WTC11 (cell line): ENCODE measurements at regions not wholly inside any gene's neighbourhood (a gene's known extent, or its start where the extent isn't known, plus 50 kb on each side); places are given as distances from the start of the nearest gene placed in this dataset.

Source experiments
- ATAC-seq: fragments of 200-7000 bp; cut with Tn5 transposase; 2 replicates; pipeline ENCODE4 v1.10.0; 2021; ENCODE audit warnings: mild to moderate bottlenecking, moderate library complexity
- CTCF ChIA-PET: fragments of 300-600 bp; sonication (Branson Sonifier 250); formaldehyde crosslinking; loops from one replicate; lab custom pipeline; 2021; ENCODE audit warnings: antibody characterized with exemption; lab: Charles Lee
- POLR2A ChIA-PET: fragments of 350-600 bp; sonication (Branson Sonifier 250); formaldehyde crosslinking; loops from one replicate; lab custom pipeline; 2021; ENCODE audit warnings: antibody characterized with exemption; lab: Charles Lee
- DNase-seq: peaks from one replicate; pipeline ENCODE4 v3.0.0; 2021; ENCODE audit warnings: low spot score
- H3K27ac Mint-ChIP-seq: 2 replicates; pipeline ENCODE4 v1.8.0; 2021; ENCODE audit warnings: mixed read lengths
- H3K27me3 Mint-ChIP-seq: 2 replicates; pipeline ENCODE4 v1.8.0; 2021; ENCODE audit warnings: low read depth, mild to moderate bottlenecking, moderate library complexity, mixed read lengths
- H3K36me3 Mint-ChIP-seq: 2 replicates; pipeline ENCODE4 v1.8.0; 2021; ENCODE audit warnings: mixed read lengths
- H3K4me1 Mint-ChIP-seq: 2 replicates; pipeline ENCODE4 v1.8.0; 2022; ENCODE audit warnings: mixed read lengths
- H3K4me3 Mint-ChIP-seq: 2 replicates; pipeline ENCODE4 v1.8.0; 2021; ENCODE audit warnings: mild to moderate bottlenecking, moderate library complexity, mixed read lengths
- H3K9me3 Mint-ChIP-seq: 2 replicates; pipeline ENCODE4 v1.8.0; 2021; ENCODE audit warnings: mixed read lengths
- CREB1 ChIP-seq: sonication (generic); formaldehyde crosslinking; IDR thresholded peaks from 2 replicates; pipeline ENCODE4 v1.8.0; 2023; ENCODE audit warnings: mild to moderate bottlenecking, missing genetic modification reagents
- GABPB1 ChIP-seq: sonication (generic); formaldehyde crosslinking; IDR thresholded peaks from 2 replicates; pipeline ENCODE4 v1.8.1; 2023; ENCODE audit warnings: mild to moderate bottlenecking, missing genetic modification reagents
- HMGA2 ChIP-seq: fragments of 250-450 bp; sonication (Bioruptor Pico); IDR thresholded peaks from 2 replicates; pipeline ENCODE4 v1.4.0; 2021; ENCODE audit warnings: mild to moderate bottlenecking, moderate library complexity
- NFYB ChIP-seq: sonication (generic); formaldehyde crosslinking; conservative IDR thresholded peaks from 2 replicates; pipeline ENCODE4 v1.8.0; 2022; ENCODE audit warnings: low read depth, missing genetic modification reagents
- NR2C2 ChIP-seq: sonication (generic); formaldehyde crosslinking; IDR thresholded peaks from 2 replicates; pipeline ENCODE4 v1.8.0; 2022; ENCODE audit warnings: mild to moderate bottlenecking, missing genetic modification reagents
- TEAD4 ChIP-seq: sonication (generic); formaldehyde crosslinking; IDR thresholded peaks from 2 replicates; pipeline ENCODE4 v1.8.0; 2022; ENCODE audit warnings: mild to moderate bottlenecking, missing genetic modification reagents
- ZNF263 ChIP-seq: sonication (generic); formaldehyde crosslinking; IDR thresholded peaks from 2 replicates; pipeline ENCODE4 v1.8.1; 2022; ENCODE audit warnings: low read depth, mild to moderate bottlenecking, moderate library complexity, missing genetic modification reagents
- ZNF396 ChIP-seq: fragments of 250-450 bp; sonication (Bioruptor Pico); IDR thresholded peaks from 2 replicates; pipeline ENCODE4 v1.8.0; 2021; ENCODE audit warnings: mild to moderate bottlenecking, moderate library complexity, borderline replicate concordance
- ZNF416 ChIP-seq: fragments of 250-450 bp; sonication (Bioruptor Pico); IDR thresholded peaks from 2 replicates; pipeline ENCODE4 v1.9.0; 2021; ENCODE audit warnings: mild to moderate bottlenecking, inconsistent platforms
- TF ChIP-seq, protein P1 (sequence below): sonication (generic); formaldehyde crosslinking; IDR thresholded peaks from 2 replicates; pipeline ENCODE4 v1.8.0; 2023; ENCODE audit warnings: missing genetic modification reagents, mild to moderate bottlenecking, borderline replicate concordance
- TF ChIP-seq, protein P2 (sequence below): fragments of 250-450 bp; sonication (Bioruptor Pico); IDR thresholded peaks from 2 replicates; pipeline ENCODE4 v1.8.0; 2021; ENCODE audit warnings: mild to moderate bottlenecking
- TF ChIP-seq, protein P3 (sequence below): sonication (generic); formaldehyde crosslinking; IDR thresholded peaks from 2 replicates; pipeline ENCODE4 v1.8.0; 2022; ENCODE audit warnings: mild to moderate bottlenecking, missing genetic modification reagents
- TF ChIP-seq, protein P4 (sequence below): sonication (generic); formaldehyde crosslinking; IDR thresholded peaks from 2 replicates; pipeline ENCODE4 v1.8.1; 2023; ENCODE audit warnings: mild to moderate bottlenecking, moderate library complexity, missing genetic modification reagents
- TF ChIP-seq, protein P5 (sequence below): sonication (generic); formaldehyde crosslinking; IDR thresholded peaks from 2 replicates; pipeline ENCODE4 v1.8.0; 2023; ENCODE audit warnings: mild to moderate bottlenecking, missing genetic modification reagents

DNA sequence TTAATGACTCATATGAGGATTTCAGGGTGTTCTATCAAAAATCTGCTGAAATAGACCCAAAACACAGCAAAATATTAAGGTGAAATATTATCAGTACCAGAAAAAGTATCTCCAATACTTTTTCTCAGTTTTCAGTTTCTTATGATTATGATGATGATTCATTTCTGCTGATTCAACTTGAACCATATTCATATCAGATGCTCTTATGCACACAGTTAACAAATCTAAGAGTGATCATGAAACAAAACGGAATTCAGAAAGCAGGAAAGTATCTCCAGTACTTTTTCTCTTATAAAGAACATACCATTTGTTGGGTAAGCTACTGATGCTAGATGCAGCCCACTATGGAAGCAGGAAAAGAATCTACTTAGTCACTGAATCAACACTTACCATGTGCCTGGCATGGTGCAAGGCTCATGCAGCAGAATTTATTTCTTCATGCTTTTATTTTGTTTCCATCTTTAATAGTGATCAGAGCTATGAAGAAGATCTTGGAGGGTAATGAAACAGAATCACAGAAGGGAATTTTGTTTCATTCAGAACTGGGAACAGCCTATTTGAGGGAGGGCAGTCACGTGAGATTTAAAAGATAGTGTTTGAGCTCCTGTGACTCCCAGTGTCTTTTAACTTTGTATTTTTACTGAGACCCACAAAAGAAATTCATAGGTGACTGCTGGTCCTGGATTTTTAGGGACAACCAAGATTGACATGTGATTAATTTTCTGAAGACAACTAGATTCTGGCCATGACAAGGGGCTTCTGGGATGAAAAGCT, 480.6 kb downstream of the SETD4 start:
- Mint-ChIP-seq H3K9me3 (no peaks in the 10 kb centered on the region), H3K4me3 (no peak overlapping the region), H3K36me3 (no peaks in the 10 kb centered on the region), H3K27me3 (no peaks in the 10 kb centered on the region), H3K4me1 (peaks cover 14% of the 10 kb centered on the region), H3K27ac (no peak overlapping the region)
- ATAC-seq (no peak), DNase-seq (no peak)
- CTCF ChIA-PET, result no interaction called here
- POLR2A ChIA-PET, result no interaction called here
- TF ChIP-seq, protein P1, sequence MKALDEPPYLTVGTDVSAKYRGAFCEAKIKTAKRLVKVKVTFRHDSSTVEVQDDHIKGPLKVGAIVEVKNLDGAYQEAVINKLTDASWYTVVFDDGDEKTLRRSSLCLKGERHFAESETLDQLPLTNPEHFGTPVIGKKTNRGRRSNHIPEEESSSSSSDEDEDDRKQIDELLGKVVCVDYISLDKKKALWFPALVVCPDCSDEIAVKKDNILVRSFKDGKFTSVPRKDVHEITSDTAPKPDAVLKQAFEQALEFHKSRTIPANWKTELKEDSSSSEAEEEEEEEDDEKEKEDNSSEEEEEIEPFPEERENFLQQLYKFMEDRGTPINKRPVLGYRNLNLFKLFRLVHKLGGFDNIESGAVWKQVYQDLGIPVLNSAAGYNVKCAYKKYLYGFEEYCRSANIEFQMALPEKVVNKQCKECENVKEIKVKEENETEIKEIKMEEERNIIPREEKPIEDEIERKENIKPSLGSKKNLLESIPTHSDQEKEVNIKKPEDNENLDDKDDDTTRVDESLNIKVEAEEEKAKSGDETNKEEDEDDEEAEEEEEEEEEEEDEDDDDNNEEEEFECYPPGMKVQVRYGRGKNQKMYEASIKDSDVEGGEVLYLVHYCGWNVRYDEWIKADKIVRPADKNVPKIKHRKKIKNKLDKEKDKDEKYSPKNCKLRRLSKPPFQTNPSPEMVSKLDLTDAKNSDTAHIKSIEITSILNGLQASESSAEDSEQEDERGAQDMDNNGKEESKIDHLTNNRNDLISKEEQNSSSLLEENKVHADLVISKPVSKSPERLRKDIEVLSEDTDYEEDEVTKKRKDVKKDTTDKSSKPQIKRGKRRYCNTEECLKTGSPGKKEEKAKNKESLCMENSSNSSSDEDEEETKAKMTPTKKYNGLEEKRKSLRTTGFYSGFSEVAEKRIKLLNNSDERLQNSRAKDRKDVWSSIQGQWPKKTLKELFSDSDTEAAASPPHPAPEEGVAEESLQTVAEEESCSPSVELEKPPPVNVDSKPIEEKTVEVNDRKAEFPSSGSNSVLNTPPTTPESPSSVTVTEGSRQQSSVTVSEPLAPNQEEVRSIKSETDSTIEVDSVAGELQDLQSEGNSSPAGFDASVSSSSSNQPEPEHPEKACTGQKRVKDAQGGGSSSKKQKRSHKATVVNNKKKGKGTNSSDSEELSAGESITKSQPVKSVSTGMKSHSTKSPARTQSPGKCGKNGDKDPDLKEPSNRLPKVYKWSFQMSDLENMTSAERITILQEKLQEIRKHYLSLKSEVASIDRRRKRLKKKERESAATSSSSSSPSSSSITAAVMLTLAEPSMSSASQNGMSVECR (CRISPR knock-in tag), result no peak
- TF ChIP-seq, protein P2, sequence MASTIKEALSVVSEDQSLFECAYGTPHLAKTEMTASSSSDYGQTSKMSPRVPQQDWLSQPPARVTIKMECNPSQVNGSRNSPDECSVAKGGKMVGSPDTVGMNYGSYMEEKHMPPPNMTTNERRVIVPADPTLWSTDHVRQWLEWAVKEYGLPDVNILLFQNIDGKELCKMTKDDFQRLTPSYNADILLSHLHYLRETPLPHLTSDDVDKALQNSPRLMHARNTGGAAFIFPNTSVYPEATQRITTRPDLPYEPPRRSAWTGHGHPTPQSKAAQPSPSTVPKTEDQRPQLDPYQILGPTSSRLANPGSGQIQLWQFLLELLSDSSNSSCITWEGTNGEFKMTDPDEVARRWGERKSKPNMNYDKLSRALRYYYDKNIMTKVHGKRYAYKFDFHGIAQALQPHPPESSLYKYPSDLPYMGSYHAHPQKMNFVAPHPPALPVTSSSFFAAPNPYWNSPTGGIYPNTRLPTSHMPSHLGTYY (CRISPR knock-in tag), result no peak
- TF ChIP-seq, protein P3, sequence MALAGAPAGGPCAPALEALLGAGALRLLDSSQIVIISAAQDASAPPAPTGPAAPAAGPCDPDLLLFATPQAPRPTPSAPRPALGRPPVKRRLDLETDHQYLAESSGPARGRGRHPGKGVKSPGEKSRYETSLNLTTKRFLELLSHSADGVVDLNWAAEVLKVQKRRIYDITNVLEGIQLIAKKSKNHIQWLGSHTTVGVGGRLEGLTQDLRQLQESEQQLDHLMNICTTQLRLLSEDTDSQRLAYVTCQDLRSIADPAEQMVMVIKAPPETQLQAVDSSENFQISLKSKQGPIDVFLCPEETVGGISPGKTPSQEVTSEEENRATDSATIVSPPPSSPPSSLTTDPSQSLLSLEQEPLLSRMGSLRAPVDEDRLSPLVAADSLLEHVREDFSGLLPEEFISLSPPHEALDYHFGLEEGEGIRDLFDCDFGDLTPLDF (CRISPR knock-in tag), result no peak
- TF ChIP-seq, protein P4, sequence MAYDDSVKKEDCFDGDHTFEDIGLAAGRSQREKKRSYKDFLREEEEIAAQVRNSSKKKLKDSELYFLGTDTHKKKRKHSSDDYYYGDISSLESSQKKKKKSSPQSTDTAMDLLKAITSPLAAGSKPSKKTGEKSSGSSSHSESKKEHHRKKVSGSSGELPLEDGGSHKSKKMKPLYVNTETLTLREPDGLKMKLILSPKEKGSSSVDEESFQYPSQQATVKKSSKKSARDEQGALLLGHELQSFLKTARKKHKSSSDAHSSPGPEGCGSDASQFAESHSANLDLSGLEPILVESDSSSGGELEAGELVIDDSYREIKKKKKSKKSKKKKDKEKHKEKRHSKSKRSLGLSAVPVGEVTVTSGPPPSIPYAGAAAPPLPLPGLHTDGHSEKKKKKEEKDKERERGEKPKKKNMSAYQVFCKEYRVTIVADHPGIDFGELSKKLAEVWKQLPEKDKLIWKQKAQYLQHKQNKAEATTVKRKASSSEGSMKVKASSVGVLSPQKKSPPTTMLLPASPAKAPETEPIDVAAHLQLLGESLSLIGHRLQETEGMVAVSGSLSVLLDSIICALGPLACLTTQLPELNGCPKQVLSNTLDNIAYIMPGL (CRISPR knock-in tag), result no peak
- no peak for TF ChIP-seq ZNF396 (CRISPR knock-in tag)

DNA sequence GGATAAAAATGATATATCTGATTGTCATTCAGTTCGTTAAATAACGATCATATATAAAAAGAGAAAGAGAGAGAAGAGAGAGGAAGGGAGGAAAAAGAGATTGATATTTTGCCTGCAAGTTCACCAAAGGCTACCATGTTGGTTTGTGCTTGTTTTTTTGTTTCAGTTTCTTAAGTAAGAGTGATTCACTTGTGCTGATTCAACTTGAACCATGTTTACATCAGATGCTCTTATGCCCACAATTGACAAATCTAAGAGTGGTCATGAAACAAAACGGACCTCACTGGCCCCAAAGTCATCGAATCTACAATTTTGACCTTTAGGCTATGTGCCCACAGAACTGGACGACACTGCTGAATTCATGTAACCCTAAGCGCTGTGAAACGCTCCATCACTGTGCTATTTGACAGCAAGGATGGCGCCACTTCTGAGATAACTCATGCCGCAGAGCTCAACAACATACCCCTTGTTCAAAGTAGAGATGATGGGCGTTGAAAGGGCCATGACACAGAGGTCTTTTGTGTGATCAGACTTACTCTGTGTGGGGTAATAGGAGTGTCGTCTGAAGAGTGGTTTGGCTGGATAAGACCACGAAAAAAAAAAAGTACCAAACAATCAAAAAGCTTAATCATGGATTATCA, 481.4 kb downstream of the SETD4 start:
- Mint-ChIP-seq H3K27ac (no peak overlapping the region), H3K4me1 (peaks cover 14% of the 10 kb centered on the region), H3K9me3 (no peaks in the 10 kb centered on the region), H3K27me3 (no peaks in the 10 kb centered on the region), H3K4me3 (no peak overlapping the region), H3K36me3 (no peaks in the 10 kb centered on the region)
- DNase-seq (no peak), ATAC-seq (no peak)
- CTCF ChIA-PET, result no interaction called here
- POLR2A ChIA-PET, result no interaction called here
- TF ChIP-seq CREB1 (CRISPR knock-in tag) (no peak), NFYB (CRISPR knock-in tag) (no peak), ZNF416 (no peak), ZNF263 (CRISPR knock-in tag) (no peak), ZNF396 (CRISPR knock-in tag) (no peak), GABPB1 (CRISPR knock-in tag) (no peak), NR2C2 (CRISPR knock-in tag) (no peak), TEAD4 (CRISPR knock-in tag) (no peak), HMGA2 (no peak)
- TF ChIP-seq, protein P4 (CRISPR knock-in tag), result no peak
- TF ChIP-seq, protein P5, sequence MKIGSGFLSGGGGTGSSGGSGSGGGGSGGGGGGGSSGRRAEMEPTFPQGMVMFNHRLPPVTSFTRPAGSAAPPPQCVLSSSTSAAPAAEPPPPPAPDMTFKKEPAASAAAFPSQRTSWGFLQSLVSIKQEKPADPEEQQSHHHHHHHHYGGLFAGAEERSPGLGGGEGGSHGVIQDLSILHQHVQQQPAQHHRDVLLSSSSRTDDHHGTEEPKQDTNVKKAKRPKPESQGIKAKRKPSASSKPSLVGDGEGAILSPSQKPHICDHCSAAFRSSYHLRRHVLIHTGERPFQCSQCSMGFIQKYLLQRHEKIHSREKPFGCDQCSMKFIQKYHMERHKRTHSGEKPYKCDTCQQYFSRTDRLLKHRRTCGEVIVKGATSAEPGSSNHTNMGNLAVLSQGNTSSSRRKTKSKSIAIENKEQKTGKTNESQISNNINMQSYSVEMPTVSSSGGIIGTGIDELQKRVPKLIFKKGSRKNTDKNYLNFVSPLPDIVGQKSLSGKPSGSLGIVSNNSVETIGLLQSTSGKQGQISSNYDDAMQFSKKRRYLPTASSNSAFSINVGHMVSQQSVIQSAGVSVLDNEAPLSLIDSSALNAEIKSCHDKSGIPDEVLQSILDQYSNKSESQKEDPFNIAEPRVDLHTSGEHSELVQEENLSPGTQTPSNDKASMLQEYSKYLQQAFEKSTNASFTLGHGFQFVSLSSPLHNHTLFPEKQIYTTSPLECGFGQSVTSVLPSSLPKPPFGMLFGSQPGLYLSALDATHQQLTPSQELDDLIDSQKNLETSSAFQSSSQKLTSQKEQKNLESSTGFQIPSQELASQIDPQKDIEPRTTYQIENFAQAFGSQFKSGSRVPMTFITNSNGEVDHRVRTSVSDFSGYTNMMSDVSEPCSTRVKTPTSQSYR, result no peak
